Testis (tissue), 2 donors: ENCODE measurements at regions not wholly inside any gene's neighbourhood (a gene's known extent, or its start where the extent isn't known, plus 50 kb on each side); places are given as distances from the start of the nearest gene placed in this dataset.

Experiments used
- POLR2A ChIP-seq: fragments of 450-650 bp; IDR thresholded peaks from one replicate; pipeline ENCODE4 v1.6.1; 2017; ENCODE audit warnings: antibody characterized with exemption, mild to moderate bottlenecking, moderate library complexity
- TF ChIP-seq, protein P1 (sequence below), 3 experiments: fragments of 450-650 bp in 2 of 3; fragments of 200-600 bp in 1 of 3; sonication (generic) in 1 of 3; IDR thresholded peaks; one replicate each; pipeline ENCODE4 v1.5.1; 2016 to 2019; ENCODE audit warnings: antibody characterized with exemption in 3 of 3, mild to moderate bottlenecking in 2 of 3, moderate library complexity in 1 of 3

- TF ChIP-seq, protein P1, sequence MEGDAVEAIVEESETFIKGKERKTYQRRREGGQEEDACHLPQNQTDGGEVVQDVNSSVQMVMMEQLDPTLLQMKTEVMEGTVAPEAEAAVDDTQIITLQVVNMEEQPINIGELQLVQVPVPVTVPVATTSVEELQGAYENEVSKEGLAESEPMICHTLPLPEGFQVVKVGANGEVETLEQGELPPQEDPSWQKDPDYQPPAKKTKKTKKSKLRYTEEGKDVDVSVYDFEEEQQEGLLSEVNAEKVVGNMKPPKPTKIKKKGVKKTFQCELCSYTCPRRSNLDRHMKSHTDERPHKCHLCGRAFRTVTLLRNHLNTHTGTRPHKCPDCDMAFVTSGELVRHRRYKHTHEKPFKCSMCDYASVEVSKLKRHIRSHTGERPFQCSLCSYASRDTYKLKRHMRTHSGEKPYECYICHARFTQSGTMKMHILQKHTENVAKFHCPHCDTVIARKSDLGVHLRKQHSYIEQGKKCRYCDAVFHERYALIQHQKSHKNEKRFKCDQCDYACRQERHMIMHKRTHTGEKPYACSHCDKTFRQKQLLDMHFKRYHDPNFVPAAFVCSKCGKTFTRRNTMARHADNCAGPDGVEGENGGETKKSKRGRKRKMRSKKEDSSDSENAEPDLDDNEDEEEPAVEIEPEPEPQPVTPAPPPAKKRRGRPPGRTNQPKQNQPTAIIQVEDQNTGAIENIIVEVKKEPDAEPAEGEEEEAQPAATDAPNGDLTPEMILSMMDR (IDR thresholded peaks at IDR 0.05) = no peak
- no peak for TF ChIP-seq POLR2A
These were observed 51.3 kb upstream of the MAGI2 start for GRCh38 chr7:79504607-79505389.
